Tibial nerve (tissue), 4 donors: ENCODE measurements at regions not wholly inside any gene's neighbourhood (a gene's known extent, or its start where the extent isn't known, plus 50 kb on each side); places are given as distances from the start of the nearest gene placed in this dataset.

ENCODE experiments used
- EP300 ChIP-seq, 2 donors: sonication (generic); formaldehyde crosslinking; IDR thresholded peaks; one replicate each; pipeline ENCODE4 v1.6.1; 2017; ENCODE audit warnings: antibody characterized with exemption in 2 of 2, mild to moderate bottlenecking in 1 of 2
- POLR2A ChIP-seq, 2 donors: fragments of 450-650 bp; IDR thresholded peaks; one replicate each; pipeline ENCODE4 v1.6.1; 2017; ENCODE audit warnings: antibody characterized with exemption in 2 of 2, mild to moderate bottlenecking in 2 of 2, moderate library complexity in 2 of 2
- TF ChIP-seq, protein P1 (sequence below), 5 experiments: fragments of 200-600 bp in 3 of 5; fragments of 450-650 bp in 2 of 5; sonication (generic) in 3 of 5; IDR thresholded peaks; one replicate each; pipeline ENCODE4 v1.5.1; 2016 to 2019; ENCODE audit warnings: antibody characterized with exemption in 5 of 5, mild to moderate bottlenecking in 3 of 5, moderate library complexity in 2 of 5

- TF ChIP-seq, protein P1, sequence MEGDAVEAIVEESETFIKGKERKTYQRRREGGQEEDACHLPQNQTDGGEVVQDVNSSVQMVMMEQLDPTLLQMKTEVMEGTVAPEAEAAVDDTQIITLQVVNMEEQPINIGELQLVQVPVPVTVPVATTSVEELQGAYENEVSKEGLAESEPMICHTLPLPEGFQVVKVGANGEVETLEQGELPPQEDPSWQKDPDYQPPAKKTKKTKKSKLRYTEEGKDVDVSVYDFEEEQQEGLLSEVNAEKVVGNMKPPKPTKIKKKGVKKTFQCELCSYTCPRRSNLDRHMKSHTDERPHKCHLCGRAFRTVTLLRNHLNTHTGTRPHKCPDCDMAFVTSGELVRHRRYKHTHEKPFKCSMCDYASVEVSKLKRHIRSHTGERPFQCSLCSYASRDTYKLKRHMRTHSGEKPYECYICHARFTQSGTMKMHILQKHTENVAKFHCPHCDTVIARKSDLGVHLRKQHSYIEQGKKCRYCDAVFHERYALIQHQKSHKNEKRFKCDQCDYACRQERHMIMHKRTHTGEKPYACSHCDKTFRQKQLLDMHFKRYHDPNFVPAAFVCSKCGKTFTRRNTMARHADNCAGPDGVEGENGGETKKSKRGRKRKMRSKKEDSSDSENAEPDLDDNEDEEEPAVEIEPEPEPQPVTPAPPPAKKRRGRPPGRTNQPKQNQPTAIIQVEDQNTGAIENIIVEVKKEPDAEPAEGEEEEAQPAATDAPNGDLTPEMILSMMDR (IDR thresholded peaks at IDR 0.05), result no peak
- TF ChIP-seq POLR2A (IDR thresholded peaks at IDR 0.05) (no peak), EP300 (IDR thresholded peaks at IDR 0.05) (no peak)
These were observed 124.0 kb upstream of the ZCCHC13 start for GRCh38 chrX:74179990-74180389.
